Heart left ventricle (tissue), 16 donors: ENCODE measurements at regions not wholly inside any gene's neighbourhood (a gene's known extent, or its start where the extent isn't known, plus 50 kb on each side); places are given as distances from the start of the nearest gene placed in this dataset.
"Not testable (repeated sequence)": the region's sequence is repeated elsewhere in the genome, so short reads cannot be mapped to it uniquely, and the experiment has no call there.

ENCODE experiments used
- ATAC-seq, 4 donors: fragments of 200-7000 bp; cut with Tn5 transposase; one replicate each; pipeline ENCODE4 v1.9.1; 2020 to 2022; ENCODE audit warnings: moderate library complexity in 4 of 4, mild to moderate bottlenecking in 3 of 4, moderate number of reproducible peaks in 1 of 4
- DNase-seq, 5 donors: peaks; one replicate each; pipeline ENCODE4 v3.0.0-alpha.2; 2020
- H3K27ac ChIP-seq, 12 donors: fragments of 200-600 bp; sonication (generic) in 4 of 12; one replicate each; pipeline versions ENCODE4 v1.5.0 to v1.8.0; 2016 to 2022; ENCODE audit warnings: mild to moderate bottlenecking in 2 of 12
- H3K27me3 ChIP-seq, 9 donors: fragments of 200-600 bp; sonication (generic) in 2 of 9; one replicate each; pipeline versions ENCODE4 v1.5.1 to v1.8.0; 2016 to 2022; ENCODE audit warnings: mild to moderate bottlenecking in 3 of 9
- H3K36me3 ChIP-seq, 9 donors: fragments of 200-600 bp; sonication (generic) in 2 of 9; one replicate each; pipeline versions ENCODE4 v1.5.0 to v1.8.0; 2018 to 2022; ENCODE audit warnings: mild to moderate bottlenecking in 2 of 9
- H3K4me1 ChIP-seq, 12 donors: fragments of 200-600 bp; sonication (generic) in 4 of 12; one replicate each; pipeline versions ENCODE4 v1.5.0 to v1.8.0; 2016 to 2022; ENCODE audit warnings: mild to moderate bottlenecking in 3 of 12
- H3K4me3 ChIP-seq, 12 donors: fragments of 200-600 bp; sonication (generic) in 4 of 12; one replicate each; pipeline versions ENCODE4 v1.5.0 to v1.8.0; 2017 to 2022; ENCODE audit warnings: mild to moderate bottlenecking in 9 of 12, moderate library complexity in 4 of 12
- H3K9me3 ChIP-seq, 12 donors: fragments of 200-600 bp; sonication (generic) in 4 of 12; one replicate each; pipeline versions ENCODE4 v1.5.0 to v1.8.0; 2016 to 2022; ENCODE audit warnings: mild to moderate bottlenecking in 1 of 12
- POLR2A ChIP-seq, 2 donors: fragments of 450-650 bp; IDR thresholded peaks; one replicate each; pipeline ENCODE4 v1.6.1; 2017; ENCODE audit warnings: antibody characterized with exemption in 2 of 2, mild to moderate bottlenecking in 2 of 2, moderate library complexity in 2 of 2
- WGBS, 4 donors: extraction: QIAGEN DNeasy Blood & Tissue Kit in 2 of 4; methylation state at CpG; one replicate each; pipeline versions ENCODE4 v1.1.5 to v1.1.7; 2013 to 2018; 5-methylcytosine and 5-hydroxymethylcytosine counted together
- intact Hi-C, 10 donors: fragments of 100-400 bp; cut with DNase I; formaldehyde crosslinking; loops; one replicate each; pipeline versions ENCODE4 v1.11.1 to v1.14.2; 2022
- TF ChIP-seq, protein P1 (sequence below), 12 donors: fragments of 200-600 bp; sonication (generic) in 4 of 12; IDR thresholded peaks; one replicate each; pipeline versions ENCODE4 v1.5.0 to v1.8.0; 2018 to 2022; ENCODE audit warnings: antibody characterized with exemption in 12 of 12, mild to moderate bottlenecking in 5 of 12
- donor health status: ischemic (EF 13 %, LVEDD 7.1; RV severe dilation, severe dysfunction).
- donor health status: healthy with polysubstance abuse.
- donor health status: DM: no; HTN: yes; CAD: no.
- donor health status: DM: no; HTN: no; CAD: no.
- donor health status: ischemic (EF 25% LVEDD 6.9; RV normal size, moderate dysfunction).
- donor health status: ischemic (EF 25% LVEDD 5.7; RV mildly dilated, moderate dysfunction).
- donor health status: healthy.
- donor health status: DM: yes; HTN: yes; CAD: no.
- donor health status: ischemic (EF 35%, LVEDD 5.7; RV mildly dilated, moderate dysfunction).
- donor health status: nonischemic (EF 11% LVEDD 7.7; RV severe dilation, severe dysfunction).
- donor health status: DM: yes; HTN: yes; CAD: no.
- donor health status: PGD.
- donor health status: ischemic (EF 29% LVEDD 5.4; RV normal size, mild dysfunction).
- donor health status: nonischemic (EF 23%, LVEDD 6.1; RV moderate dilation, normal function).

DNA sequence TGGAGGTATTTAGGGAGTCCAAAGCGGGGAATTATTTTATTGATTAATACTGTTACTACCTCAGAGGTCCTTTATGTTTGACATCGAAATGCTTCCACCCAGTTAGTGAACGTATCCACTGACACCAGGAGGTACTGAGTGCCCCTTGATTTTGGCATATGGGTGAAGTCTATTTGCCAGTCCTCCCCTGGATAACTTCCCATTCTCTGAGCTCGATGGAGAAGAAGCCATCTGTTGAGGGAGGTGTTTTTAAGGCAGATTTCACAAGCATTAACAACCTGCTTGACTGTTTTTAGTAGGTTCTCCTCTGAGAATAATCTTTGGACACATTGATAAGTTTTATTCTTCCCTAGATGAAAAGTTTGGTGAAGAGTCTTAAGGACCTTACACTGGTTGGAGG lies 165.3 kb upstream of the NREP start:
- no peak for TF ChIP-seq POLR2A (IDR thresholded peaks at IDR 0.05)
- no peak overlapping the region for H3K4me3 ChIP-seq
- H3K27ac ChIP-seq = no peak overlapping the region
- DNase-seq (no peak), ATAC-seq (no peak)
- no peaks in the 10 kb centered on the region for H3K4me1 ChIP-seq
- no peaks in the 10 kb centered on the region for H3K27me3 ChIP-seq
- 73 to 90% (median 76%) methylated on average over 4 of the region's 4 CpGs for WGBS, 4 donors
- H3K9me3 ChIP-seq = peaks cover 0 to 12% (median 0%) of the 10 kb centered on the region in 12 donors
- intact Hi-C loops = no loop called here
- no peaks in the 10 kb centered on the region for H3K36me3 ChIP-seq

GRCh38 chr5:111921691-111922090 lies 164.7 kb upstream of the NREP start:
- ATAC-seq, H3K4me3 ChIP-seq, H3K36me3 ChIP-seq, H3K27ac ChIP-seq, H3K27me3 ChIP-seq, DNase-seq, intact Hi-C loops, H3K4me1 ChIP-seq: not testable (repeated sequence)
- 96 to 98% (median 97%) methylated on average over 2 of the region's 2 CpGs for WGBS, 4 donors
- H3K9me3 ChIP-seq = peaks cover 0 to 12% (median 0%) of the 10 kb centered on the region in 12 donors

GRCh38 chr5:111914966-111915636 lies 158.1 kb upstream of the NREP start:
- no peaks in the 10 kb centered on the region for H3K36me3 ChIP-seq
- WGBS, 4 donors = 58 to 79% (median 68%) methylated on average over 1 of the region's 1 CpG

GRCh38 chr5:111902436-111902835 lies 145.4 kb upstream of the NREP start:
- whole genome bisulfite sequencing, 4 donors = 50 to 61% (median 52%) methylated on average over 5 of the region's 5 CpGs
- no peak overlapping the region for H3K27ac ChIP-seq
- DNase-seq (no peak), ATAC-seq (no peak)
- intact Hi-C loops = no loop called here
- H3K27me3 ChIP-seq = no peaks in the 10 kb centered on the region
- H3K4me3 ChIP-seq = no peak overlapping the region
- no peaks in the 10 kb centered on the region for H3K36me3 ChIP-seq
- TF ChIP-seq, protein P1, sequence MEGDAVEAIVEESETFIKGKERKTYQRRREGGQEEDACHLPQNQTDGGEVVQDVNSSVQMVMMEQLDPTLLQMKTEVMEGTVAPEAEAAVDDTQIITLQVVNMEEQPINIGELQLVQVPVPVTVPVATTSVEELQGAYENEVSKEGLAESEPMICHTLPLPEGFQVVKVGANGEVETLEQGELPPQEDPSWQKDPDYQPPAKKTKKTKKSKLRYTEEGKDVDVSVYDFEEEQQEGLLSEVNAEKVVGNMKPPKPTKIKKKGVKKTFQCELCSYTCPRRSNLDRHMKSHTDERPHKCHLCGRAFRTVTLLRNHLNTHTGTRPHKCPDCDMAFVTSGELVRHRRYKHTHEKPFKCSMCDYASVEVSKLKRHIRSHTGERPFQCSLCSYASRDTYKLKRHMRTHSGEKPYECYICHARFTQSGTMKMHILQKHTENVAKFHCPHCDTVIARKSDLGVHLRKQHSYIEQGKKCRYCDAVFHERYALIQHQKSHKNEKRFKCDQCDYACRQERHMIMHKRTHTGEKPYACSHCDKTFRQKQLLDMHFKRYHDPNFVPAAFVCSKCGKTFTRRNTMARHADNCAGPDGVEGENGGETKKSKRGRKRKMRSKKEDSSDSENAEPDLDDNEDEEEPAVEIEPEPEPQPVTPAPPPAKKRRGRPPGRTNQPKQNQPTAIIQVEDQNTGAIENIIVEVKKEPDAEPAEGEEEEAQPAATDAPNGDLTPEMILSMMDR (IDR thresholded peaks at IDR 0.05) = no peak
- no peak for TF ChIP-seq POLR2A (IDR thresholded peaks at IDR 0.05)
- H3K4me1 ChIP-seq = no peaks in the 10 kb centered on the region
- peaks cover 0 to 22% (median 4%) of the 10 kb centered on the region in 12 donors for H3K9me3 ChIP-seq

More at GRCh38 chr5:111914966-111915636, 158.1 kb upstream of the NREP start:
- no peak overlapping the region for H3K27ac ChIP-seq
- TF ChIP-seq, protein P1 (IDR thresholded peaks at IDR 0.05) = no peak
- TF ChIP-seq POLR2A (IDR thresholded peaks at IDR 0.05) = no peak
- DNase-seq = no peak
- no peak overlapping the region for H3K4me3 ChIP-seq
- peak in 2 of 4 donors; percentile 32 to 41 for ATAC-seq
- peaks cover 0 to 18% (median 0%) of the 10 kb centered on the region in 12 donors for H3K9me3 ChIP-seq
- peaks cover 0 to 4% (median 0%) of the 10 kb centered on the region in 12 donors for H3K4me1 ChIP-seq
- intact Hi-C loops = no loop called here
- no peaks in the 10 kb centered on the region for H3K27me3 ChIP-seq

DNA sequence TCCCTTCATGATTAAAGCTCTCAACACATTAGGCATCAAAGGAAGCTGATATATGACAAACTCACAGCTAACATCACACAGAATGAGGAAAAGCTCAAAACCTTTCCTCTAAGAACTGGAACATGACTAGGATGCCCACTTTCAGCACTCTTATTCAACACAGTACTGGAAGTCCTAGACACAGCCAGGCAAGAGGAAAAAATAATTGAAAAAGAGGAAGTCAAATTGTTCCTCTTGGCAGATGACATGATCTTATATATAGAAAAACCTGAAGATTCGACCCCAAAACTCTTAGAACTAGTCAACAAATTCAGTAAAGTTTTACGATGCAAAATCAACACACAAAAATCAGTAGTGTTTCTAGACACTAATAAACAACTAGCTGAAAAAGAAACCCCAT lies 144.3 kb upstream of the NREP start:
- peaks cover 0 to 22% (median 4%) of the 10 kb centered on the region in 12 donors for H3K9me3 ChIP-seq
- no peaks in the 10 kb centered on the region for H3K27me3 ChIP-seq
- DNase-seq = no peak
- TF ChIP-seq, protein P1 (IDR thresholded peaks at IDR 0.05) = no peak
- no peak for TF ChIP-seq POLR2A (IDR thresholded peaks at IDR 0.05)
- H3K4me1 ChIP-seq = no peaks in the 10 kb centered on the region
- ATAC-seq = no peak
- no peaks in the 10 kb centered on the region for H3K36me3 ChIP-seq
- no peak overlapping the region for H3K4me3 ChIP-seq
- H3K27ac ChIP-seq = no peak overlapping the region
- 34 to 43% (median 40%) methylated on average over 2 of the region's 2 CpGs for WGBS, 4 donors
- intact Hi-C loops = no loop called here
